Stimulated activated CD4-positive, alpha-beta T cell treated with anti-CD3 and anti-CD28 coated beads, TNF-alpha, amount 100 ng/mL, for 24 hours (primary cell): ENCODE measurements at regions not wholly inside any gene's neighbourhood (a gene's known extent, or its start where the extent isn't known, plus 50 kb on each side); places are given as distances from the start of the nearest gene placed in this dataset.
"Not testable (repeated sequence)": the region's sequence is repeated elsewhere in the genome, so short reads cannot be mapped to it uniquely, and the experiment has no call there.

ENCODE experiments used
- DNase-seq, 3 experiments: peaks; one replicate each; pipeline ENCODE4 v3.0.0-alpha.2; 2020; ENCODE audit warnings: low read depth in 3 of 3

DNA sequence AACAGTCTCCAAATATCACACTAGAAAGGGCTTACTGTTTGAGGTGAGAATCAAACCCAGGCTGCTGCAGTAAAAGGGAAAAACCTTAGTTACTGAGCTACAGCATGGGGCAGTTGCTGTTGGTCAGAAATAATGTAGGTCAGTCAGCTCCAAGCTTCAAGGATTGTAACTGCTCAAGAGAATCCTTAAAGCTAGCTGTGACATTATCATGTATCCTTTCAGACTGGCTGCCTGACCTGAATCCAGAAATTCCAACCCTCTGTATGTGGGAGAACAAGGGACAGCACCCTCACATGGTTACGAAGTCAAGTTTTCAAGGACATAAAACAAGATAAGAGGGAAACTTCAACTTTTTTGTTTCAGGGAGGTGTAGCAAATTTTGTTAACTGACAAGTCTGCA, 365.9 kb upstream of the NPAP1 start:
- DNase-seq, result not testable (repeated sequence)

DNA sequence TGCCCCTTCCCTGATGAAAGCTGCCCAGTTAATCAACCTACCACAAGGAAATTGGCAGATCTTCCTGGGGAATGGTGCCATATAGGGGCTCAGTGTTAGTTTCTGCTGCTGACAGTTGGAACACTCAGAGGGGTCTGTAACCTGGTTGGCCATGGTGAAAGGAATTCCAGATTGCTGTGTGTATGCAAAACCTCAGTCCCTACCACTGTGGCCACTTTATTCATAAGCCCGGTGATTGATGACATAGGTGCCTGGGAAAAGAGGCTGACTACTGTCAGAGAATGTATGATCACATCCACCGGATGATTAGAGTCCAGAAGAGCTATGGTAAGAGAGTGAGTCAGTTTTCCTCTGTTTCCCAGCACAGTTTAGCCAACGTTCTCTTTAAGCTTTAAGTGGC, 363.9 kb upstream of the NPAP1 start:
- not testable (repeated sequence) for DNase-seq

DNA sequence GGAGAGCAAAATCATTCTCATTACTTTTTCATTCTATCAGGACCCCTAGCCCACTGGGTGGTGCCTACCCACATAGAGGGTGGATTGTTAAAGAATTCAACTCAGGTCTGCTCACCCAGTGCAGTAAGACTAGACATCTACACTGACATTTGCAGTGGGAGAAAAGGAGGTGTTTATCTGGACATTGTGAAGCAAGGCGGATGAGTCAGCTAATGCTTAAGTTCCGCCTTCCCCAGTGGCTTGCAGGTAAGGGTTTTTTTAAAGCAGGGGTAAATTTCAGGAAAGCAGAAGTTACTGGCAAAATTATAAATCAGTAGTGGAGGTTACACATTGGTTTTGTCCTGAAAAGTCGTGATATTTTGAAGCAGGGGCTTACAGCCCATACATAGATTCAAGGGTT, 359.2 kb upstream of the NPAP1 start:
- DNase-seq, result not testable (repeated sequence)

DNA sequence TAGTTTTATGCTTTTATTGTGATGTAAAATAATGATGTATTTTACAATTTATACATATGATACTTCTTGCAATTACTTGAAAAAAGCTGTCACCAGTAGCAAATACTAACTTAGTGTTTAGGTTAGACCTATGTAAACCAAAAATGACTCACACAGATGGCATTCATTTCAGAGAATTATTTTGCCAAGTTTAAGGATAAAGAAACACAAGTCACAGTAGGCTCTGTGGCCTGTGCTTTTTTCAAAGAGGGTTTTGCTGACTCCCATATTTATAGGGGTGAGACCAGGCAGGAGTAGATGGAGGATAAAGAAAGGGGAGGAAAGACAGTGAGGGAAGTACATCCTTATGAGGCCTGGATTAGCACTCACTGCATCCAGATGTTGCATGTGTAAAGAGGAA, 356.6 kb upstream of the NPAP1 start:
- no peak for DNase-seq

DNA sequence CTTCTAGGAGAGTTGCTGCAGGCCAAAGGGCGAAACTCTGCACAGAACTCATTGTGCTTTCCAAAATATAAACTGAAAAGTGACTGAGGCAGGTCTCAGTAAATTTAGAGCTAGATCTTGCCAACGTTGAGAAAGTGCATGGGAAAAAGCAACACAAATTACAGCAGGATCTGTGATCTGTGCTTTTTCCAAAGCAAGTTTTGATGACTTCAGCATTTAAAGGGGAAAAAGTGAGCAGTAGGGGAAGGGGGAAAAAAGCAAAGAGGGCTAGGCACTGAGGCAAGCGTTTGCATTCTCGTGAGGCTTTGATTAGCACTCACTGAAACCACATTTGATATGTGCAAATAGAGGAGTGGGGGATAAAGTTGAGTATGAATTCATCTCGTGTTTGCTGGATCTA, 351.5 kb upstream of the NPAP1 start:
- not testable (repeated sequence) for DNase-seq

DNA sequence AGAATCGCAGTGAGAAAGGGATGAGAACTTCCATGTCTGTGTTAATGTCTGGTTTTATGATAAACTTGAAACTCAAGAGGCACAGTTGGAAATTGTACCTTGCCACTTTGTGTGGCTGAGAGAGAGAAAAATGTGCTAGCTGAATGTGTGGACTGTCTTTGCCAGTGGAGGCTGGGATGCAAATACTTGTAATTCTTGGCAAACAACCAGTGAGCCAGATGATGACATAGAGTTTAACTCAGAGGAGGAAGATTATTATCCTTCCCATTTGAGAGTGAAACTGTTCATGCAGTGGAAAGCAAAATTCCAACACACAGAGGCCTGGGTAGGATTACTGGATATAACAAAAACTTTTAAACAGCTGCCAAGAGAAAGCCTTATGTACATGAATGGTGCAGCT, 349.1 kb upstream of the NPAP1 start:
- DNase-seq, result not testable (repeated sequence)

DNA sequence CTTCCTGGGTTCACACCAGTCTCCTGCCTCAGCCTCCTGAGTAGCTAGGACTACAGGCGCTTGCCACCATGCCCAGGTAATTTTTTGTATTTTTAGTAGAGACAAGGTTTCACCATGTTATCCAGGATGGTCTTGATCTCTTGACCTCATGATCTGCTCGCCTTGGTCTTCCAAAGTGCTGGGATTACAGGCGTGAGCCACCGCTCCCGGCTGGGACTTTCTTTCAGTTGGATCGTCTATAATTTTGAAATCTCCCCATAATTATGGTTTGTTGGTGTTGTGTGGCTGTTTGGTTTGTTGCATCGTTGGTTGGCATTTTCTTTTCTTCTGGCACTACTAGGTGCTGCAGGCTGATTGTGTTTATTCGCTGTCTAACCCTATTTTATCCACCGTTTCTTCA, 343.6 kb upstream of the NPAP1 start:
- not testable (repeated sequence) for DNase-seq

DNA sequence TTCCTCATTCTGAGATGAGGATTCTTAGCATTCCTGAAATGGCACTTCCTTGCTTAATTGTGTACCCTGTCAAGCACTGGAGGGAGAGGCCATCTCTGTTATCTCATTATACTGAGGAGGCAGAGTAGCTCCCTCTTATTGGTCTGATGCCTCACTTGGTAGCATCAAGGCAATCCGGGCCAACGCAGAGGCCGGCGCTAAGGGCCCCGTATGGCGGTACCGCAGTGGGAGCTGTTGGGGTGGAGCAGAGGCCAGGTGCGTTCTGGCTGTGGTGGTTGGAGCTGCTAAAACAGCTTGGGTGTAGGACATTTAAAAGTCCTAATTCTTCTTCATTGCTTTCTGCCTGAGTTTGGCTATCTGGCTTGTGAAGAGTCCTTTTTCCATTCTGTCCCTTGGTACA, 333.7 kb upstream of the NPAP1 start:
- not testable (repeated sequence) for DNase-seq

DNA sequence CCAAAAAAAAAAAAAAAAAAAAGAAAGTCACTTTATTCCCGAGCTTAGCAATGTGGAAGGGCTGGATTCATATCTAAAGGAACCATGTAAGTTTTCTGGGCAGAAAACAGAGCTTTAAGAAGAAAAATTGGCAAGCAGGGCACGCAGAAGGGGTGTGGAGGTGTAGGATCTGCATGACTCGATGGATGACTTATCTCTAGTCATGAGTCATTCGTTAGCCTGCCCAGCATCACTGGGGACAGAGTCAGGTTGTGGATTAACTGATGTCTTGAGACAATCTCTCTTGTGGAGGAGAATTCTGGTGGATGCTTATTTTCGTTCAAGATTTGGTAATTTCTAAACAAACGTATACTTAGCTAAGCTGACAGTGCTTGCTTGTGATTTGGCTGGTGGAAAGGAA, 322.8 kb upstream of the NPAP1 start:
- DNase-seq, result not testable (repeated sequence)

DNA sequence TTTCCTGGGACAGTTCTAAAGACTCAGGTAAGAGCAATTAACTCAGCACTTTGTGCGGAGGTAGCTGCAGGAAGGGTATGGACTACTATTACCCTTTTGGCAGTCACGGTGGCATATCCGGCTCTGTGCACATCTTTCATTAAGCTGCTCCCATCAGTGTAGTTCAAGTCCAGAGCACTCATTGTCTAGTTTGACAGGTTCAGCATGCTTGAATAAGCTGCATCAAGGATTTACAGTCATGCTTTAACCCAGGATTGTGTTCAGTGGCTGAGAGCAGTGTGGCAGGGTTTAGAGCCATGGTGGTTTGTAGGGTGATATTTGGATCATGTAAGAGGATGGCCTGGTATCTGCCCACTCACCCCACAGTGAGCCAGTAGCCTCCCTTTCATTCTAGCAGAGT, 294.5 kb upstream of the NPAP1 start:
- DNase-seq, result not testable (repeated sequence)

DNA sequence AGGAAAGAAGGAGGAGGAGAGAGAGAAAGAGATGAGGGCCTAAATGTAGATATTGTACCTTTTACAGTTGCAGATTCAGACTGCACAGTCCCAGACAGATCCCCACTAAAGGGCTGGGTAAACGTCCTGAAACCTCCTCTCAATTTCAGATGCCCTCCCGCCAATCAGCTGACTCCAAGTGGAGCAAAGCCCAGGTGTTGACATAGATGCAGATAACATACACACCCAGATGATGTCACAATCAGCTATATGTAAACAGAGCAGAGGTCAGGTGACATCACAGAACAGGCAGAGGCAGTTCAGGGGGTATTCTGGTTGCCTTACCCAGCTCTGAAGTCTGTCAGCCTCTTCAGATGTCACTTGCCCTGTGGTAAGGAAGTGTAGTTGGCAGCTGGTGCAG, 290.3 kb upstream of the NPAP1 start:
- not testable (repeated sequence) for DNase-seq

DNA sequence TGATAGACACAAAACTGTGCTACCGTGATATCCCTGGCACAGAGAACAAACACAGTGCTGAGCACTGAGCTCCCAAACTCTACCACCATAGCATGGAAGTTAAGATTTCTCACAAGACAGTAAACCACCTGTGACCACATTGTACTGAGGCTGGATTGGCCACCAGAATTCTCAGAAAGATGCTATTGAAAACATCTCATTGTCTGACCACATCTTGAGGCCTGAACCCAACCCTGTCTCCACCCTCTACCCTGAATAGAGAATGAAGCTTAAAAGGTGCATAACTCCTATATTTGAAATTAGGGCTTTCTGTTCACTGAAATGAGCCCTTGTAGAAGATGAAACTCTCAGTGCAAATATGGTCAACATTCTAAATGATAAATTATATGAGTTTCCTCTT, 281.3 kb upstream of the NPAP1 start:
- no peak for DNase-seq

DNA sequence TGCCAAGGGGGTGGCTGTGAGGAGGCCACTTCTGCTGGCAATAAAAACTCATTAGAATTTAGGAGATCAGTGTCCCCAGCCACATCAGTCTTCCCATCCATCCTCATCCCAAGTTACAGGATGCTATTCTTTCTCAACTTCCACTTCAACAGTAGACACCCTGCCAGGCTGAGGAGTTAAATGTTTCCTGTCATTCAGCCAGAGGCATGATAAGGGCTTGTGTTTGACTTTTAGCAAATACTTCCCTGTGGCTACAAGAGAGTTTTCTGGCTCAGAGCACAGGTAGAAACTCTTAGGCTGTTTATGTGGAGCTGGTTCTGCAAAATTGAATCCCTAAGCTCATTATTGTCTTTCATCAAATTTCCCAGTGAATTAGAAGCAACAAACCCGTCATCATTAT, 262.9 kb upstream of the NPAP1 start:
- DNase-seq, result not testable (repeated sequence)

DNA sequence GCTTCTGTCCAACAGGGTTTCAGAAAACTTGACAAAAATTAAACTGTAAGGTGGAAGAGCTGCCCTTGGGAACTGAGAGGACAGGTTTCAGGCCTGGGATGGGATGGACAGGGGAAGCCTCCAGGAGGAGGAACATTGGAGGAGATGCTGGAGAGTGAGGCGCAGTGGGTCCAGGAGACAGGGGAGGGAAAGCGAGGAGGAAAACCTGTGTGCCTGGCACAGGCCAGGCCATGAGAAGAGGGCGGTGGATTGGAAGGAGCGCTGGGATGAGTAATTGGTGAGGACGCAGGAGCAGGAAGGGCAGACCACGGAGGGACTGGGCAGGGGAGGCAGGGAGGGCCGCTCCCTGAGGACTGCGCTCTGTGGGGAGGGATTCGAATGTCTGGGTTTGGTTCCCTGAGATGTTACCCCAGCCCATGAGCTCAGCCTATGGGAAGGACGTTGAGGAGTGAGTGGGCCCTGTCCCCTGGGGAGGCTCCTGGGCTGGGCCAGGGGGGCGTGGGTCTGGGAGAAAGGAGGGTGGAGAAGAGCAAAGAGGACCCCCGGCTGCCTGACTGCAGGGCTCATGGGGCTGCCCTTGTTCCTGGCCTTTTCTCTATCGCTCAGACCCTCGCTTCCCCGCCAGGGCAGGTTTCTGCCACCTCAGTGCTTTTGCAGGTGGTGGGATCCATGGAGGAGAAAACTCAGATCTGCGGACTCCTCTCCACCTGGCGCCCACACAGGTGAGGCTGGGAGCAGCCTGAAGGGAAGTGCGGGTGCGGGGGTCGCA, 249.1 kb upstream of the NPAP1 start:
- not testable (repeated sequence) for DNase-seq

DNA sequence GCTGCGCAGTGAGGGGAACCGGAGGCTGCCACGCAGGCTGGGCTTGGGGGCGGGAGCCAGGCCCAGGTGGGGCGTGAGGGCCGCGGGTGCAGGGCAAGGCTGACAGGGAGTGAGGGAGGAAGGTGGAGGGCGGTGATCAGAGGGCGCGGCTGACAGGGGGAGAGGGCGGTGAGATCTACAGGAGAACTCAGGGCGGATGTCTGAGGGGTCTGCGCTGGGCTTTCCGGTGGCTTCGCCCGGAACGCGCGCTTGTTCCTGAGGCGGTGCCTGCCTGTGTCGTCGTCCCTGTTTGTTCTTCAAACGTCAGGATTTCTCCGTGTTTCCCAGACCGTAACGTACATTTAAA, 248.5 kb upstream of the NPAP1 start:
- not testable (repeated sequence) for DNase-seq

DNA sequence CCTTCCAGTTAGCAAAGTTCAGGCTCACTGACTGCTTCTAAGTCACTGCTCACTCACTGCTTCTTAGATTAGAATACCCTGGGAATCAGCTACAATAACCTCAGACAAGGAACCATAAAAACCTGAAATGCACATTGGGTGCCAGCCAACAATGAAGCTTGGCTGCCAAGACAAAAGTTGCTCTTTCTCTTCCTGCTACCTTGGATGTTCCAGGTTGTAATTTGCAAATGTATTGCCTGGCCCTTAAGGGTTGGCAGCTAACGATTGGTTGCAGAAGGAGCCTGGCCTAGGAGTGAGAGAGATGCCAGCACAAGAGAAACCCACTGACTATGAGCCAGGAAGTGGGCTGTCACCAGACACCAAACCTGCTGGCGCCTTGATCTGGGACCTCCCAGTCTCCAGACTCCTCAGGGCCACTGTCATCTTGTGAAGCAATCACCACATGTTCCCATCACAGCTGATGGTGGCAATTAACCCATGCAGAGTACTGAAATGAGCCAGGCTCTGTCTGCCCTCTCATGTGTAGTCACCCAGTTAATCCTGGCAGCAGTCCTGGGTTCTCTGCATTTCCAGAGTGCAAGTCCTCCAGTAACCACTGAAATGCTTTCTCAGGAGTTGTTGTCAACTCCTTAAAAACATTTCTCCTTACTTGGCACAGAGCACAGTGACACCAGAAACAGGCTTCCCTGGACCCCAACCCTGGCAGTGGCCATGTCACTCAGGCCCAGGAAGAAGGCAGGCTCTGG, 240.3 kb upstream of the NPAP1 start:
- not testable (repeated sequence) for DNase-seq

DNA sequence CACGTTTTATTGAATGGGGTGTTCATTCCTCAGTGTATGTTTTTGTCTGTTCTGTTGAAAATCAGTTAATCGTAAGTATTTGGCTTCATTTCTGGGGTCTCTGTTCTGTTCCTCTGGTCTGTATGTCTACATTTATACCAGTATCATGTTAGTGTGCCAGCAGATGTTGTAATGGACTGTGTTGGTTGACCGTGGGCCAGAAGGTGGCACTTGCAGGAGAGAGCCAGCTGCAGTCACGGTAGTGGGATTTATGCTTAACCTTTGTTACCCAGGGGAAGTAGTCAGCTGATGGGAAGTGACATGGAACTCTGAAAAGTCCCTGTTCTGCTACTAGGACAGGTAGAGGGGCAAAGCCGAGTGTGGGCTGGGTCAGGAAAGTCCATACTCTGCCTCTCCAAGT, 238.3 kb upstream of the NPAP1 start:
- not testable (repeated sequence) for DNase-seq

DNA sequence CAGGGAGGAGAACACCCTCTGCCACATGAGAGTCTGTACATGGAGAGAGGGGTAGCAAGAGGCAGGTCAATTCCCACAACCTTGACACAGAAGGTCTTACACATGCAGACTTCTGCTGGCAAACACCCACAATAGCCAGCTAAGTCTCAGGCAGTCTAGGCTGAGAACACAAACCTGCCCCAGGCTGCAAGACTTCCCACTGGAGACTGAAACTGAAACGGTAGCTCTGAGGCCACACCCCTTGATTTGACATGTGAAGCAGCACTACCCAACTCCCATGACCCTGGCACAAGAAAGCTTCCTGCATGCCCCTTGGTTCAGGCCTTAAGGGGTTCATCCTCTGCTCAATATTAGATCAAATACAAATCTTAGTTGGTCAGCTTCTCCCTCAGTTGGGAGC, 237.8 kb upstream of the NPAP1 start:
- not testable (repeated sequence) for DNase-seq

DNA sequence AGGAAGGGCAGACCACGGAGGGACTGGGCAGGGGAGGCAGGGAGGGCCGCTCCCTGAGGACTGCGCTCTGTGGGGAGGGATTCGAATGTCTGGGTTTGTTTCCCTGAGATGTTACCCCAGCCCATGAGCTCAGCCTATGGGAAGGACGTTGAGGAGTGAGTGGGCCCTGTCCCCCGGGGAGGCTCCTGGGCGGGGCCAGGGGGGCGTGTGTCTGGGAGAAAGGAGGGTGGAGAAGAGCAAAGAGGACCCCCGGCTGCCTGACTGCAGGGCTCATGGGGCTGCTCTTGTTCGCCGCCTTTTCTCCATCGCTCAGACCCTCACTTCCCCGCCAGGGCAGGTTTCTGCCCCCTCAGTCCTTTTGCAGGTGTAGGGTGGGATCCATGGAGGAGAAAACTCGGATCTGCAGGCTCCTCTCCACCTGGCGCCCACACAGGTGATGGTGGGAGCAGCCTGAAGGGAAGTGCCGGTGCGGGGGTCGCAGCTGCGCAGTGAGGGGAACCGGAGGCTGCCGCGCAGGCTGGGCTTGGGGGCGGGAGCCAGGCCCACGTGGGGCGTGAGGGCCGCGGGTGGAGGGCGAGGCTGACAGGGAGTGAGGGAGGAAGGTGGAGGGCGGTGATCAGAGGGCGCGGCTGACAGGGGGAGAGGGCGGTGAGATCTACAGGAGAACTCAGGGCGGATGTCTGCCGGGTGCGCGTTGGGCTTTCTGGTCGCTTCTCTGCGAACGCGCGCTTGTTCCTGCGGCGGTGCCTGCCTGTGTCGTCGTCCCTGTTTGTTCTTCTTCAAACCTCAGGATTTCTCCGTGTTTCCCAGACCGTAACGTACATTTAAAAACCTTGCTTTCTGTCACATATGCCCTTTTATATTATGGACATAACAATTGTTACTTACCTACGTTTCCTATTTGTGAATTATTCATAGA, 198.2 kb upstream of the NPAP1 start:
- DNase-seq, result not testable (repeated sequence)

DNA sequence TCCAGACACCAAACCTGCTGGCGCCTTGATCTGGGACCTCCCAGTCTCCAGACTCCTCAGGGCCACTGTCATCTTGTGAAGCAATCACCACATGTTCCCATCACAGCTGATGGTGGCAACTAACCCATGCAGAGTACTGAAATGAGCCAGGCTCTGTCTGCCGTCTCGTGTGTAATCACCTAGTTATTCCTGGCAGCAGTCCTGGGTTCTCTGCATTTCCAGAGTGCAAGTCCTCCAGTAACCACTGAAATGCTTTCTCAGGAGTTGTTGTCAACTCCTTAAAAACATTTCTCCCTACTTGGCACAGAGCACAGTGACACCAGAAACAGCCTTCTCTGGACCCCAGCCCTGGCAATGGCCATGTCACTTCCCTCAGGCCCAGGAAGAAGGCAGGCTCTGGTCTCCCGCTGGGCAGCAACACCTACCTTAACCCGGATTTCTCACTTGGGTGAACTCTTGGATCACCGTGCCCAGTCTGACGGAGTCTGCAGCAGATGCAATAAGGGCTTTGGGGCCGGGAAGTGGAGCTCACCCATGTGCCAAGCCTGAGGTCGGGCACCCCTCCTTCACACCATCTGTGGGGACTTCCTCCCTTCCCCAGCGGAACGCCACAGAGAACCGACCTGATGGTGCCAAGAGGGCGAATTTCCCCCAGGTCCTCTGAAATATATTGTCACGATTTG, 189.5 kb upstream of the NPAP1 start:
- DNase-seq, result not testable (repeated sequence)

DNA sequence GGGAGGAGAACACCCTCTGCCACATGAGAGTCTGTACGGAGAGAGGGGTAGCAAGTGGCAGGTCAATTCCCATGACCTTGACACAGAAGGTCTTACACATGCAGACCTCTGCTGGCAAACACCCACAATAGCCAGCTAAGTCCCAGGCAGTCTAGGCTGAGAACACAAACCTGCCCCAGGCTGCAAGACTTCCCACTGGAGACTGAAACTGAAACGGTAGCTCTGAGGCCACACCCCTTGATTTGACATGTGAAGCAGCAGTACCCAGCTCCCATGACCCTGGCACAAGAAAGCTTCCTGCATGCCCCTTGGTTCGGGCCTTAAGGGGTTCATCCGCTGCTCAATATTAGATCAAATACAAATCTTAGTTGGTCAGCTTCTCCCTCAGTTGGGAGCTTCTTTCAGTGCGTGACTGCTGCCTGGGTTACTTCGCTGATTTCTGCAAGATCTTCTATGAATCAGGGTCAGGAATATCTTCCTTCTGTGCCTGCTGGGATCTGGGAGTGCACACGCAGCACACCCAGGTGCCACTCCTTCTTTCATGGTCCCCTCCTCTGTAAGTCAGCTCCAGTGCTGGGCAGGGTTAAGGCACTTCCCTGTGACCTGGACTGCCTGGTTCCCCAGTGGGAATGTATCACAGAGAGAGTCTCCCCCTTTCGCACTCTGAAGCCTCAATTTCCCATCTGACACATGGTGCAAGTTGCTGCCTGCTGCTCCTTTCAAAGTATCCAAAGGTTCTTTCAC, 187.2 kb upstream of the NPAP1 start:
- DNase-seq, result not testable (repeated sequence)
